ENCODE measurements at regions not wholly inside any gene's neighbourhood (a gene's known extent, or its start where the extent isn't known, plus 50 kb on each side); places are given as distances from the start of the nearest gene placed in this dataset.

GRCh38 chr7:53684693-53685092 lies 649.3 kb downstream of the POM121L12 start:
- no peak overlapping the region for H3K56ac ChIP-seq (ENCODE audit: extremely low read depth, insufficient read depth, low read length)
- ATAC-seq (ENCODE audit: low read depth), result no peak
- no peaks in the 10 kb centered on the region for H3K27me3 ChIP-seq (ENCODE audit: control insufficient read depth, insufficient read depth, low read length)
- no CpG with 5 or more reads among the region's 3 CpGs for WGBS, 2 experiments (ENCODE audit: extremely low coverage in 2 of 2, insufficient read length in 1 of 2)
- no peak overlapping the region for H2AK9ac ChIP-seq (replicated peaks; ENCODE audit: low read depth, low read length, poor library complexity)
- H3K9me3 ChIP-seq (ENCODE audit: control insufficient read depth, insufficient read depth, low read length), result peaks cover 2% of the 10 kb centered on the region
- H3K23ac ChIP-seq (ENCODE audit: low read depth, low read length), result no peak overlapping the region
- H3K79me1 ChIP-seq (ENCODE audit: low read depth in 1 of 2, low read length in 2 of 2), result no peaks in the 10 kb centered on the region
- no peaks in the 10 kb centered on the region for H4K20me1 ChIP-seq (ENCODE audit: insufficient read depth, low read length)
- no peak overlapping the region for H2AK5ac ChIP-seq (ENCODE audit: low read depth, low read length)
- no peak overlapping the region for H4K8ac ChIP-seq (ENCODE audit: low read depth in 2 of 2, low read length in 2 of 2)
- no peak overlapping the region for H4K91ac ChIP-seq (ENCODE audit: insufficient read depth, low read depth, low read length)
- no peak overlapping the region for H2BK15ac ChIP-seq (ENCODE audit: low read depth, low read length)
- no peak overlapping the region for H3K4me3 ChIP-seq (ENCODE audit: insufficient read depth, low read depth, low read length)
- no peaks in the 10 kb centered on the region for H3K36me3 ChIP-seq (ENCODE audit: control insufficient read depth, insufficient read depth, low read length)
- no peak overlapping the region for H2BK5ac ChIP-seq (ENCODE audit: low read depth, low read length, poor library complexity, severe bottlenecking)
- dilution Hi-C loops (cut with HindIII; ENCODE audit: low sequenced_read_pairs, unreplicated experiment) (no loop called here), intact Hi-C loops (cut with micrococcal nuclease) (no loop called here), in situ Hi-C loops (cut with MboI; ENCODE audit: low sequenced_read_pairs) (no loop called here)
- H2BK120ac ChIP-seq (ENCODE audit: low read depth, low read length), result no peak overlapping the region
- H3K9me1 ChIP-seq (ENCODE audit: insufficient read depth, low read length), result no peaks in the 10 kb centered on the region
- H3K4me2 ChIP-seq (ENCODE audit: low read depth, low read length), result no peak overlapping the region
- no peak overlapping the region for H3K14ac ChIP-seq (replicated peaks; ENCODE audit: low read depth, low read length)
- no peak overlapping the region for H3K4ac ChIP-seq (ENCODE audit: low read depth, low read length)
- ChIA-PET POLR2A (ENCODE audit: unreplicated experiment) (no interaction called here), CTCF (no interaction called here)
- no peak overlapping the region for H2AFZ ChIP-seq (replicated peaks; ENCODE audit: low read length, poor library complexity)
- DNase-seq, result no peak
- no peak for TF ChIP-seq CHD1 (IDR thresholded peaks at IDR 0.05; ENCODE audit: low read depth, low read length)
- no peak for TF ChIP-seq CTCF (conservative IDR thresholded peaks at IDR 0.05; ENCODE audit: low read depth, low read length)
- TF ChIP-seq, protein P1, sequence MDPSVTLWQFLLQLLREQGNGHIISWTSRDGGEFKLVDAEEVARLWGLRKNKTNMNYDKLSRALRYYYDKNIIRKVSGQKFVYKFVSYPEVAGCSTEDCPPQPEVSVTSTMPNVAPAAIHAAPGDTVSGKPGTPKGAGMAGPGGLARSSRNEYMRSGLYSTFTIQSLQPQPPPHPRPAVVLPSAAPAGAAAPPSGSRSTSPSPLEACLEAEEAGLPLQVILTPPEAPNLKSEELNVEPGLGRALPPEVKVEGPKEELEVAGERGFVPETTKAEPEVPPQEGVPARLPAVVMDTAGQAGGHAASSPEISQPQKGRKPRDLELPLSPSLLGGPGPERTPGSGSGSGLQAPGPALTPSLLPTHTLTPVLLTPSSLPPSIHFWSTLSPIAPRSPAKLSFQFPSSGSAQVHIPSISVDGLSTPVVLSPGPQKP (IDR thresholded peaks at IDR 0.05; ENCODE audit: borderline replicate concordance, low read depth, low read length), result no peak
- no peak for TF ChIP-seq CEBPB (IDR thresholded peaks at IDR 0.05; ENCODE audit: low read depth, low read length)
- TF ChIP-seq POLR2A (IDR thresholded peaks at IDR 0.05; ENCODE audit: low read depth, low read length), result no peak
- no peak for TF ChIP-seq RAD21 (IDR thresholded peaks at IDR 0.05; ENCODE audit: low read length)
- no peak overlapping the region for H3K18ac ChIP-seq (ENCODE audit: low read depth, low read length)
- no peak overlapping the region for H3K9ac ChIP-seq (ENCODE audit: low read depth, low read length)
- no peaks in the 10 kb centered on the region for H3K4me1 ChIP-seq (ENCODE audit: control insufficient read depth, insufficient read depth, low read length)
- no peak overlapping the region for H3K27ac ChIP-seq (ENCODE audit: insufficient read depth, low read length)
- no TSS peak for BruUV-seq (replicated peaks)
- no peak overlapping the region for H4K5ac ChIP-seq (ENCODE audit: low read depth, low read length)
- H2BK20ac ChIP-seq (ENCODE audit: low read depth, low read length), result no peak overlapping the region
